Activated naive CD4-positive, alpha-beta T cell treated with anti-CD3 and anti-CD28 coated beads for 36 hours (primary cell): ENCODE measurements at regions not wholly inside any gene's neighbourhood (a gene's known extent, or its start where the extent isn't known, plus 50 kb on each side); places are given as distances from the start of the nearest gene placed in this dataset.

ENCODE experiments used
- CTCF ChIA-PET: fragments of 350-600 bp; sonication (Branson Sonifier 250); formaldehyde crosslinking; loops from one replicate; lab custom pipeline; 2021; ENCODE audit warnings: antibody characterized with exemption; lab: Charles Lee
- DNase-seq: peaks from one replicate; pipeline ENCODE4 v3.0.0-alpha.2; 2020
- H3K27ac Mint-ChIP-seq: one replicate; pipeline ENCODE4 v1.8.0; 2021; ENCODE audit warnings: mild to moderate bottlenecking, mixed read lengths
- H3K27me3 Mint-ChIP-seq: one replicate; pipeline ENCODE4 v1.8.0; 2021; ENCODE audit warnings: low read depth, mixed read lengths
- H3K36me3 Mint-ChIP-seq: one replicate; pipeline ENCODE4 v1.8.0; 2021; ENCODE audit warnings: low read depth, mixed read lengths
- H3K4me1 Mint-ChIP-seq: one replicate; pipeline ENCODE4 v1.8.0; 2021; ENCODE audit warnings: low read depth, mixed read lengths
- H3K4me3 Mint-ChIP-seq: one replicate; pipeline ENCODE4 v1.8.0; 2021; ENCODE audit warnings: mild to moderate bottlenecking, moderate library complexity, mixed read lengths
- H3K9me3 Mint-ChIP-seq: one replicate; pipeline ENCODE4 v1.8.0; 2021; ENCODE audit warnings: mixed read lengths
- intact Hi-C: fragments of 100-400 bp; cut with micrococcal nuclease; formaldehyde crosslinking; loops from one replicate; pipeline ENCODE4 v1.15.1; 2023

- no peaks in the 10 kb centered on the region for H3K9me3 Mint-ChIP-seq
- peaks cover 18% of the 10 kb centered on the region for H3K27me3 Mint-ChIP-seq
- intact Hi-C loops = no loop called here
- H3K27ac Mint-ChIP-seq = no peak overlapping the region
- CTCF ChIA-PET = no interaction called here
- H3K4me3 Mint-ChIP-seq = no peak overlapping the region
- no peaks in the 10 kb centered on the region for H3K4me1 Mint-ChIP-seq
- no peak for DNase-seq
- H3K36me3 Mint-ChIP-seq = no peaks in the 10 kb centered on the region
Measured at GRCh38 chr16:86458149-86458777, 52.1 kb upstream of the FOXF1 start.

DNA sequence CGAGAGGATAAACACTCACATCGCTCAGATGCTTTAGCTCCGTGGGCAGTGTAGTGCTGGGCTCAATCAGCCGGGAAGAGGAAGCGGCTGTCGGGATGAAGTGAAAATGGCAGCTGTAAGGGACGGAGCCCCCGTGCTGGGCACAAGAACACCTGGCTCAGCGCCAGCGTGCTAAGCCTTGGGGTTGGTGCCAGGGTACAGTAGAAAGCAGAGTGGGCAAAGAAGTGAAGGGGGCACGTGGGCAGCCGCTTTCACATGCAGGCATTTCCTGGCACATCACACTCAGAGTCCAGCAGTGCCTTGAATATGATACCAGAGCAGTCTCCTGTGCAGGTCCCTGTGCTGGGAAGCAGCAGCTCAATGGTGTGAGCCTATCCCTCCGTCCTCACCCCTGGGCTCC, 51.1 kb upstream of the FOXF1 start:
- no peak overlapping the region for H3K27ac Mint-ChIP-seq
- no peaks in the 10 kb centered on the region for H3K4me1 Mint-ChIP-seq
- no peak for DNase-seq
- no peak overlapping the region for H3K4me3 Mint-ChIP-seq
- no peaks in the 10 kb centered on the region for H3K36me3 Mint-ChIP-seq
- H3K9me3 Mint-ChIP-seq = peaks cover 6% of the 10 kb centered on the region
- CTCF ChIA-PET = no interaction called here
- H3K27me3 Mint-ChIP-seq = peaks cover 18% of the 10 kb centered on the region
- intact Hi-C loops = no loop called here
